K562 (cell line): ENCODE measurements at regions not wholly inside any gene's neighbourhood (a gene's known extent, or its start where the extent isn't known, plus 50 kb on each side); places are given as distances from the start of the nearest gene placed in this dataset.

Experiments used
- ATAC-seq: fragments of 200-7000 bp; cut with Tn5 transposase; 3 replicates; pipeline ENCODE4 v1.9.1; 2020; ENCODE audit warnings: moderate library complexity
- BruUV-seq: library from RNA; stranded (reverse); fragments of 400-500 nt; replicated peaks from 2 replicates; lab custom pipeline; 2021; lab: Mats Ljungman, UMichigan
- CTCF ChIA-PET: fragments of 300-600 bp; formaldehyde crosslinking; extraction: SDS; loops from one replicate; lab custom pipeline; 2021; ENCODE audit warnings: low intra/inter-chr PET ratio; lab: Yijun Ruan, JAX
- POLR2A ChIA-PET: fragments of 300-600, 350-650 bp; sonication (Branson Sonifier 250); formaldehyde crosslinking; extraction: SDS; loops from one replicate; lab custom pipeline; 2021; ENCODE audit warnings: antibody characterized with exemption, inconsistent platforms; lab: Yijun Ruan, JAX
- DNase-seq, 4 experiments: peaks; one replicate each; pipeline versions ENCODE4 v3.0.0 to v3.0.0-alpha.2; 2011 to 2018; ENCODE audit warnings: low spot score in 3 of 4, mixed read lengths in 3 of 4; ENCODE audit errors: extremely low read depth in 1 of 4
- FAIRE-seq: peaks from 2 replicates; lab custom pipeline; 2011; peaks lifted over from hg19 to GRCh38; lab: Jason Lieb, UNC
- H2AFZ ChIP-seq: 2 replicates; pipeline ENCODE4 v1.6.0; 2011; ENCODE audit warnings: low read depth, low read length, control low read depth, inconsistent platforms
- H3K27ac ChIP-seq: fragments of 200-600 bp; 3 replicates; pipeline ENCODE4 v1.8.0; 2011; ENCODE audit warnings: low read depth, mild to moderate bottlenecking, control low read depth, inconsistent platforms, low read length, moderate library complexity, mixed read lengths; ENCODE audit errors: extremely low read depth
- H3K27me3 ChIP-seq, 2 experiments: fragments of 300-600 bp in 1 of 2; 2 replicates in 1 of 2; 3 replicates in 1 of 2; pipeline versions ENCODE4 v1.6.0 to v1.8.0; 2011; ENCODE audit warnings: inconsistent platforms in 2 of 2, low read length in 2 of 2, mild to moderate bottlenecking in 1 of 2, mixed read lengths in 1 of 2, moderate library complexity in 1 of 2; ENCODE audit not compliant: control insufficient read depth in 2 of 2, insufficient read depth in 2 of 2
- H3K36me3 ChIP-seq: fragments of 300-600 bp; 3 replicates; pipeline ENCODE4 v1.8.0; 2011; ENCODE audit warnings: mild to moderate bottlenecking, low read length, inconsistent platforms; ENCODE audit not compliant: control insufficient read depth, insufficient read depth
- H3K4me1 ChIP-seq, 2 experiments: fragments of 200-600 bp in 1 of 2; replicated peaks in 1 of 2; 2 replicates in 1 of 2; 3 replicates in 1 of 2; pipeline versions ENCODE4 v1.5.1 to v1.8.0; 2011; ENCODE audit warnings: inconsistent platforms in 2 of 2, low read length in 2 of 2, mild to moderate bottlenecking in 1 of 2, mixed read lengths in 1 of 2, moderate library complexity in 1 of 2; ENCODE audit not compliant: control insufficient read depth in 2 of 2, insufficient read depth in 2 of 2
- H3K4me2 ChIP-seq: 2 replicates; pipeline ENCODE4 v1.6.1; 2011; ENCODE audit warnings: low read length, control low read depth, inconsistent platforms, mixed read lengths; ENCODE audit not compliant: insufficient read depth
- H3K4me3 ChIP-seq: fragments of 200-600 bp; sonication (generic), shearing (Covaris generic); 2 replicates; pipeline ENCODE4 v1.5.1; 2016; ENCODE audit warnings: control low read depth, inconsistent platforms
- H3K79me2 ChIP-seq: fragments of 200-600 bp; 3 replicates; pipeline ENCODE4 v1.8.0; 2011; ENCODE audit warnings: low read length, inconsistent platforms; ENCODE audit not compliant: control insufficient read depth, insufficient read depth
- H3K9ac ChIP-seq, 2 experiments: 2 replicates each; pipeline versions ENCODE4 v1.6.0 to v1.6.1; 2011; ENCODE audit warnings: low read depth in 2 of 2, low read length in 2 of 2, control low read depth in 1 of 2, inconsistent platforms in 1 of 2, mild to moderate bottlenecking in 1 of 2, mixed read lengths in 1 of 2; ENCODE audit not compliant: insufficient read depth in 1 of 2
- H3K9me1 ChIP-seq: one replicate; pipeline ENCODE4 v1.6.0; 2011; ENCODE audit warnings: inconsistent platforms, mild to moderate bottlenecking, low read length, moderate library complexity; ENCODE audit not compliant: control insufficient read depth, insufficient read depth
- H3K9me3 ChIP-seq: replicated peaks from 2 replicates; pipeline ENCODE4 v1.5.1; 2011; ENCODE audit warnings: low read depth, low read length, inconsistent platforms; ENCODE audit not compliant: control insufficient read depth, insufficient read depth
- H4K20me1 ChIP-seq: replicated peaks from 2 replicates; pipeline ENCODE4 v1.6.1; 2011; ENCODE audit warnings: low read length, inconsistent platforms, mixed read lengths; ENCODE audit not compliant: control insufficient read depth, insufficient read depth
- ARHGAP35 ChIP-seq: fragments of 450-650 bp; IDR thresholded peaks from 2 replicates; pipeline ENCODE4 v1.6.1; 2018; ENCODE audit not compliant: partially characterized antibody
- ATF1 ChIP-seq, 2 experiments: fragments of 450-650 bp in 1 of 2; IDR thresholded peaks; 2 replicates each; pipeline ENCODE4 v1.6.1; 2016; ENCODE audit warnings: missing compliant biosample characterization in 1 of 2, missing genetic modification characterization in 1 of 2
- HNRNPH1 ChIP-seq: fragments of 200-400 bp; formaldehyde crosslinking; optimal IDR thresholded peaks from 2 replicates; pipeline ENCODE3; 2017; ENCODE audit warnings: low read depth, mild to moderate bottlenecking, low read length, moderate library complexity
- KLF10 ChIP-seq: fragments of 250-450 bp; sonication (Bioruptor Pico); IDR thresholded peaks from 2 replicates; pipeline ENCODE4 v1.6.1; 2021; ENCODE audit warnings: matching md5 sums
- KLF16 ChIP-seq: IDR thresholded peaks from 2 replicates; pipeline ENCODE4 v1.6.1; 2016; ENCODE audit warnings: antibody characterized with exemption
- NCOA2 ChIP-seq, 2 experiments: fragments of 450-650 bp; IDR thresholded peaks; 2 replicates each; pipeline ENCODE4 v1.6.1; 2018; ENCODE audit warnings: mild to moderate bottlenecking in 2 of 2, moderate library complexity in 1 of 2; ENCODE audit not compliant: partially characterized antibody in 2 of 2
- RBM22 ChIP-seq: fragments of 200-400 bp; formaldehyde crosslinking; IDR thresholded peaks from 2 replicates; pipeline ENCODE4 v1.6.1; 2018; ENCODE audit warnings: low read length, low read depth; ENCODE audit not compliant: poor library complexity, severe bottlenecking
- STAT5A ChIP-seq: IDR thresholded peaks from 2 replicates; pipeline ENCODE4 v1.6.1; 2012; ENCODE audit warnings: low read length, inconsistent platforms, borderline replicate concordance
- TAF1 ChIP-seq: IDR thresholded peaks from 2 replicates; pipeline ENCODE4 v1.6.1; 2011; ENCODE audit warnings: mild to moderate bottlenecking, low read length, moderate library complexity; ENCODE audit not compliant: insufficient read depth, control insufficient read depth, severe bottlenecking; ENCODE audit errors: extremely low read depth
- YY1 ChIP-seq, 3 experiments: IDR thresholded peaks; 2 replicates each; pipeline ENCODE4 v1.6.1; 2011; ENCODE audit warnings: low read length in 2 of 3, mild to moderate bottlenecking in 2 of 3, moderate library complexity in 2 of 3, borderline replicate concordance in 1 of 3, control low read depth in 1 of 3, low read depth in 1 of 3; ENCODE audit not compliant: insufficient read depth in 3 of 3, insufficient replicate concordance in 2 of 3, control insufficient read depth in 1 of 3, insufficient read length in 1 of 3; ENCODE audit errors: extremely low read depth in 1 of 3
- ZNF184 ChIP-seq: sonication (generic); formaldehyde crosslinking; IDR thresholded peaks from 2 replicates; pipeline ENCODE4 v1.5.0; 2020; ENCODE audit warnings: missing genetic modification reagents
- ZNF316 ChIP-seq: fragments of 450-650 bp; IDR thresholded peaks from 2 replicates; pipeline ENCODE4 v1.6.1; 2016
- ZNF408 ChIP-seq: fragments of 250-450 bp; sonication (Bioruptor Pico); IDR thresholded peaks from 2 replicates; pipeline ENCODE4 v1.4.0; 2020; ENCODE audit warnings: low read depth, mild to moderate bottlenecking, moderate library complexity
- ZNF507 ChIP-seq: conservative IDR thresholded peaks from 2 replicates; pipeline ENCODE4 v1.6.1; 2017; ENCODE audit warnings: missing genetic modification characterization, missing compliant biosample characterization
- ZNF780A ChIP-seq: fragments of 250-450 bp; sonication (Bioruptor Pico); IDR thresholded peaks from 2 replicates; pipeline ENCODE4 v1.5.0; 2021; ENCODE audit warnings: mild to moderate bottlenecking
- WGBS: fragments of 100-300 bp; shearing (Covaris generic); methylation state at CpG from one replicate; pipeline ENCODE4 v1.1.6; 2016; ENCODE audit warnings: low coverage, mixed read lengths; ENCODE audit not compliant: insufficient coverage; ENCODE audit errors: missing lambda C conversion rate; 5-methylcytosine and 5-hydroxymethylcytosine counted together
- in situ Hi-C: fragments of 300-500 bp; cut with MboI; formaldehyde crosslinking; loops from 4 replicates; pipeline ENCODE4 v1.15.0; 2018; ENCODE audit warnings: inconsistent platforms, mixed read lengths
- intact Hi-C: fragments of 100-400 bp; cut with micrococcal nuclease; formaldehyde crosslinking; loops from 2 replicates; pipeline ENCODE4 v1.14.2; 2022
- TF ChIP-seq, protein P1 (sequence below): IDR thresholded peaks from 2 replicates; pipeline ENCODE4 v1.6.1; 2011; ENCODE audit not compliant: insufficient read length; ENCODE audit errors: extremely low read depth
- TF ChIP-seq, protein P2 (sequence below): fragments of 450-650 bp; IDR thresholded peaks from 2 replicates; pipeline ENCODE4 v1.6.1; 2018; ENCODE audit warnings: mild to moderate bottlenecking, low read depth; ENCODE audit not compliant: partially characterized antibody

DNA sequence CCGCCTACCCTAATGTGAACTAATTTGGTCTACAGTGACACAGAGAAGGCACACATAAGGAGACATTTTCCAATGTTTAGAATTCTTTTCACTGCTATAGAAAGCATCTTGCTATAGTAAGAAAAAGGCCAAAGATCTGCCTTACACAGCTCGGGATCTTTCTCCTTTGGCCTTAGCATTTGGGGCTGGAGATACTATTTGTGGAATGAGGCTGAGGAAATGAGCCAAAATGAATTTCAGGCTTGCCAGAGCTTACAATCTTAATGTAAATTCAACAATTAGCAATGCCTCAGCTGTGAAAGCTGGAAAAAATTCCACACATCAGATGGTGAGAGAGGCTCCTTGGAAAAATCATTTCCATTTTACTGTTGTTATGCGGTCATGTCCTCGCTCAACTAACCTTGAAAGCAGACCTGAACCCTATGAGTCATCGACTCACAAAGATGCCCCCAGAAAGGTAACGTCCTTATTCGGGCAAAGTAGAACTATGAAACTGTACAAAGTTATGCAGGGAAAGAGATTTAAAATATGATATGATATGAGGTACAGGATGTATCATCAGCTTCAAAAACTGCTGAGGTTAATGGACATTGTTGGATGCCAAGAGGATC lies 324.5 kb upstream of the NBEA start:
- Histone ChIP-seq H3K4me1 (no peaks in the 10 kb centered on the region), H3K79me2 (no peaks in the 10 kb centered on the region), H3K36me3 (no peaks in the 10 kb centered on the region), H4K20me1 (no peaks in the 10 kb centered on the region), H3K9me3 (no peaks in the 10 kb centered on the region), H3K9me1 (no peaks in the 10 kb centered on the region), H3K4me2 (no peak overlapping the region), H3K9ac (no peak overlapping the region), H3K4me3 (no peak overlapping the region), H3K27me3 (no peaks in the 10 kb centered on the region), H2AFZ (no peak overlapping the region), H3K27ac (no peak overlapping the region)
- in situ Hi-C loops (no loop called here), intact Hi-C loops (no loop called here)
- DNase-seq = no peak
- CTCF ChIA-PET = no interaction called here
- POLR2A ChIA-PET = no interaction called here
- no TSS peak for BruUV-seq
- FAIRE-seq = no peak
- TF ChIP-seq KLF16 (no peak), ARHGAP35 (no peak), ZNF316 (no peak), RBM22 (no peak), NCOA2 (IDR thresholded peaks at IDR 0.05; ENCODE audit: partially characterized antibody in 2 of 2) (no peak), TAF1 (no peak), HNRNPH1 (no peak), KLF10 (CRISPR knock-in tag) (no peak), ZNF184 (no peak), ZNF408 (CRISPR knock-in tag) (no peak), ZNF780A (CRISPR knock-in tag) (no peak), ZNF507 (tag) (no peak), ATF1 (CRISPR knock-in tag; IDR thresholded peaks at IDR 0.05) (no peak), ATF1 (tag; IDR thresholded peaks at IDR 0.05) (no peak), YY1 (IDR thresholded peaks at IDR 0.05; ENCODE audit: borderline replicate concordance in 1 of 3, control insufficient read depth in 1 of 3, extremely low read depth in 1 of 3, insufficient read depth in 3 of 3, insufficient read length in 1 of 3, insufficient replicate concordance in 2 of 3, low read depth in 1 of 3, low read length in 2 of 3) (no peak), STAT5A (no peak)
- TF ChIP-seq, protein P1, sequence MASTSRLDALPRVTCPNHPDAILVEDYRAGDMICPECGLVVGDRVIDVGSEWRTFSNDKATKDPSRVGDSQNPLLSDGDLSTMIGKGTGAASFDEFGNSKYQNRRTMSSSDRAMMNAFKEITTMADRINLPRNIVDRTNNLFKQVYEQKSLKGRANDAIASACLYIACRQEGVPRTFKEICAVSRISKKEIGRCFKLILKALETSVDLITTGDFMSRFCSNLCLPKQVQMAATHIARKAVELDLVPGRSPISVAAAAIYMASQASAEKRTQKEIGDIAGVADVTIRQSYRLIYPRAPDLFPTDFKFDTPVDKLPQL = no peak
- TF ChIP-seq, protein P2, sequence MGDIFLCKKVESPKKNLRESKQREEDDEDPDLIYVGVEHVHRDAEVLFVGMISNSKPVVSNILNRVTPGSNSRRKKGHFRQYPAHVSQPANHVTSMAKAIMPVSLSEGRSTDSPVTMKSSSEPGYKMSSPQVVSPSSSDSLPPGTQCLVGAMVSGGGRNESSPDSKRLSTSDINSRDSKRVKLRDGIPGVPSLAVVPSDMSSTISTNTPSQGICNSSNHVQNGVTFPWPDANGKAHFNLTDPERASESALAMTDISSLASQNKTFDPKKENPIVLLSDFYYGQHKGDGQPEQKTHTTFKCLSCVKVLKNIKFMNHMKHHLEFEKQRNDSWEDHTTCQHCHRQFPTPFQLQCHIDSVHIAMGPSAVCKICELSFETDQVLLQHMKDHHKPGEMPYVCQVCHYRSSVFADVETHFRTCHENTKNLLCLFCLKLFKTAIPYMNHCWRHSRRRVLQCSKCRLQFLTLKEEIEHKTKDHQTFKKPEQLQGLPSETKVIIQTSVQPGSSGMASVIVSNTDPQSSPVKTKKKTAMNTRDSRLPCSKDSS = no peak
- ATAC-seq = no peak
- WGBS = 0% methylated on average over 7 of the region's 7 CpGs
